GM23338 (cell line): ENCODE measurements at regions not wholly inside any gene's neighbourhood (a gene's known extent, or its start where the extent isn't known, plus 50 kb on each side); places are given as distances from the start of the nearest gene placed in this dataset.

Source experiments
- ATAC-seq: fragments of 200-7000 bp; cut with Tn5 transposase; 3 replicates; pipeline ENCODE4 v1.9.1; 2020
- DNase-seq: peaks from one replicate; pipeline ENCODE4 v3.0.0-alpha.2; 2015; ENCODE audit warnings: low spot score
- H2AFZ ChIP-seq: fragments of 200-600 bp; sonication (generic); 2 replicates; pipeline ENCODE4 v1.8.0; 2016; ENCODE audit warnings: antibody characterized with exemption, mild to moderate bottlenecking, moderate library complexity
- H3F3A ChIP-seq: fragments of 200-600 bp; sonication (generic); replicated peaks from 2 replicates; pipeline ENCODE4 v1.8.0; 2017; ENCODE audit warnings: antibody characterized with exemption, mixed run types, low read depth
- H3K27ac ChIP-seq: fragments of 200-600 bp; sonication (generic); 2 replicates; pipeline ENCODE4 v1.6.1; 2016; ENCODE audit warnings: low read depth
- H3K27me3 ChIP-seq: fragments of 200-600 bp; sonication (generic); 2 replicates; pipeline ENCODE4 v1.8.0; 2016; ENCODE audit warnings: mild to moderate bottlenecking, mixed run types, moderate library complexity; ENCODE audit not compliant: insufficient read depth
- H3K36me3 ChIP-seq: fragments of 200-600 bp; sonication (generic); 2 replicates; pipeline ENCODE4 v1.8.0; 2016; ENCODE audit warnings: mild to moderate bottlenecking; ENCODE audit not compliant: insufficient read depth
- H3K4me1 ChIP-seq: fragments of 200-600 bp; sonication (generic); 2 replicates; pipeline ENCODE4 v1.8.0; 2016; ENCODE audit warnings: mild to moderate bottlenecking, moderate library complexity; ENCODE audit not compliant: insufficient read depth
- H3K4me2 ChIP-seq: fragments of 200-600 bp; sonication (generic); 2 replicates; pipeline ENCODE4 v1.7.1; 2017; ENCODE audit warnings: mixed run types
- H3K4me3 ChIP-seq: fragments of 200-600 bp; sonication (generic); 2 replicates; pipeline ENCODE4 v1.6.1; 2016; ENCODE audit warnings: mixed run types
- H3K79me2 ChIP-seq: fragments of 200-600 bp; sonication (generic); replicated peaks from 2 replicates; pipeline ENCODE4 v1.8.0; 2017; ENCODE audit warnings: mild to moderate bottlenecking; ENCODE audit not compliant: insufficient read depth
- H3K9me2 ChIP-seq: fragments of 200-600 bp; sonication (generic); 2 replicates; pipeline ENCODE4 v1.8.0; 2017; ENCODE audit not compliant: insufficient read depth
- H4K20me1 ChIP-seq: fragments of 200-600 bp; sonication (generic); replicated peaks from 2 replicates; pipeline ENCODE4 v1.8.0; 2017; ENCODE audit warnings: mild to moderate bottlenecking; ENCODE audit not compliant: insufficient read depth
- H3K27ac Mint-ChIP-seq: 2 replicates; pipeline ENCODE4 v1.8.0; 2020; ENCODE audit warnings: inconsistent platforms, mild to moderate bottlenecking, moderate library complexity, mixed read lengths
- H3K27me3 Mint-ChIP-seq: 3 replicates; pipeline ENCODE4 v1.8.0; 2022; ENCODE audit warnings: low read depth, mild to moderate bottlenecking, moderate library complexity, mixed read lengths, inconsistent platforms; ENCODE audit not compliant: insufficient read depth, poor library complexity
- H3K36me3 Mint-ChIP-seq: 3 replicates; pipeline ENCODE4 v1.8.0; 2021; ENCODE audit warnings: low read depth, mild to moderate bottlenecking, inconsistent platforms, moderate library complexity, mixed read lengths
- H3K4me1 Mint-ChIP-seq: 3 replicates; pipeline ENCODE4 v1.8.0; 2020; ENCODE audit warnings: mild to moderate bottlenecking, inconsistent platforms, mixed read lengths
- H3K4me3 Mint-ChIP-seq: 3 replicates; pipeline ENCODE4 v1.8.0; 2021; ENCODE audit warnings: moderate library complexity, mild to moderate bottlenecking, inconsistent platforms, mixed read lengths
- H3K9me3 Mint-ChIP-seq: 3 replicates; pipeline ENCODE4 v1.8.0; 2020; ENCODE audit warnings: moderate library complexity, mild to moderate bottlenecking, inconsistent platforms, mixed read lengths
- CREB1 ChIP-seq: fragments of 250-450 bp; sonication (Bioruptor Pico); IDR thresholded peaks from 2 replicates; pipeline ENCODE4 v1.5.0; 2020; ENCODE audit warnings: low read depth, mild to moderate bottlenecking, moderate library complexity
- CTCF ChIP-seq, 2 experiments: fragments of 200-600 bp in 1 of 2; sonication (generic) in 1 of 2; conservative IDR thresholded peaks; 2 replicates each; pipeline versions ENCODE4 v1.5.1 to v1.6.1; 2016 to 2017; ENCODE audit warnings: antibody characterized with exemption in 2 of 2, low read depth in 2 of 2, mild to moderate bottlenecking in 2 of 2, moderate library complexity in 1 of 2
- EZH2phosphoT487 ChIP-seq: fragments of 200-600 bp; sonication (generic); IDR thresholded peaks from one replicate; pipeline ENCODE4 v1.8.1; 2018; ENCODE audit warnings: antibody characterized with exemption; ENCODE audit not compliant: unreplicated experiment
- NANOG ChIP-seq: IDR thresholded peaks from 2 replicates; pipeline ENCODE4 v1.6.1; 2016; ENCODE audit warnings: antibody characterized with exemption, borderline replicate concordance
- REST ChIP-seq: IDR thresholded peaks from one replicate; pipeline ENCODE4 v1.6.1; 2018; ENCODE audit warnings: antibody characterized with exemption; ENCODE audit not compliant: unreplicated experiment
- ZNF331 ChIP-seq: fragments of 250-450 bp; sonication (Bioruptor Pico); IDR thresholded peaks from 2 replicates; pipeline ENCODE4 v1.5.0; 2020; ENCODE audit warnings: low read depth, mild to moderate bottlenecking, moderate library complexity
- ZNF462 ChIP-seq: fragments of 250-450 bp; sonication (Bioruptor Pico); IDR thresholded peaks from 2 replicates; pipeline ENCODE4 v1.5.0; 2020; ENCODE audit warnings: mild to moderate bottlenecking, moderate library complexity

DNA sequence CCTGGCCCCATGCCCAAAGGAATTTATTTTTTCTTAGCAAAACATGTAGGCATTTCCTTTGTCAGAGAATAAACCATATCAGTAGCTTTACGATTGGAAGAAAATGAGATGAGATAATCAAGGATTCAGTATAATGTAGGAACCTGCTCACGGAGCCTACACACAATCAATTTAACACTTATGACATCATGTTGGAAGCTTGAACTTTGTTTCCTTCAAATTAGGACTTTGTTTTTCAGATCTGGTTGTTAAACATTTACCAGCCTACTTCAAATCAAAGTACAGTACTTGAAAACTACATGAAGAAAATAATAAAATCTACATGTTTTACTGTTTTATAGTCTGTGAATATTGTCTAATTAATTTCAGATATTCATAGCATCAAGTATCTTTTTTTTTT, 639.0 kb upstream of the ATXN8OS start:
- Histone ChIP-seq H4K20me1 (no peaks in the 10 kb centered on the region), H3K36me3 (no peaks in the 10 kb centered on the region), H3K79me2 (no peaks in the 10 kb centered on the region), H3K27ac (no peak overlapping the region), H3K4me1 (no peaks in the 10 kb centered on the region), H2AFZ (no peak overlapping the region), H3F3A (no peaks in the 10 kb centered on the region), H3K27me3 (no peaks in the 10 kb centered on the region), H3K4me2 (no peak overlapping the region), H3K9me2 (no peaks in the 10 kb centered on the region), H3K4me3 (no peak overlapping the region)
- Mint-ChIP-seq H3K9me3 (no peaks in the 10 kb centered on the region), H3K4me3 (no peak overlapping the region), H3K4me1 (no peaks in the 10 kb centered on the region), H3K27me3 (no peaks in the 10 kb centered on the region), H3K27ac (no peak overlapping the region), H3K36me3 (no peaks in the 10 kb centered on the region; the same call in 2 of the 3 replicates)
- no peak for ATAC-seq
- no peak for TF ChIP-seq CREB1 (CRISPR knock-in tag)
- no peak for TF ChIP-seq ZNF462
- TF ChIP-seq EZH2phosphoT487, result no peak
- TF ChIP-seq CTCF (conservative IDR thresholded peaks at IDR 0.05; ENCODE audit: low read depth in 2 of 2), result no peak
- TF ChIP-seq ZNF331 (CRISPR knock-in tag), result no peak
- no peak for TF ChIP-seq NANOG
- TF ChIP-seq REST, result no peak
- no peak for DNase-seq
